ENCODE measurements at regions not wholly inside any gene's neighbourhood (a gene's known extent, or its start where the extent isn't known, plus 50 kb on each side); places are given as distances from the start of the nearest gene placed in this dataset.
A peak's percentile ranks its signal among the peaks of the same experiment; 100 is the strongest.

DNA sequence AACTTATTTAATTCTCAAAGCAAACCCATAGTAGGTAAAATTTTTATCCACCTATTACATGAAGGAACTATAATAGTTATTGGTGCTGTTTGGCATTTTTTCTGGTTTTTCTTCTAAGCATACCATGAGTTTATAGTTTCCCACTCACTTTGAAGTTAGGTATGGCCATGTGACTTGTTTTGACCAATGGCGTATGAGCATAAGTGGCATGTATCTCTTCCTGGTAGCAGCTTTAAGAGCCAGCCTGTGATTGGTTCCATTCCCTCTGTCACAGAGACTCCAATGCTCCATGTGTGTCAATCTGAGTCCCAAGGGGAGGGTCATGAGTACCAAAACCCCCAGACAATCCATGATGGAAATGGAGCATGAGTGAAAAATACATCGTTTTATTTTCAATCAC is 282.9 kb upstream of the N4BP1 start:
- no peak for DNase-seq (ENCODE audit: low read depth)

DNA sequence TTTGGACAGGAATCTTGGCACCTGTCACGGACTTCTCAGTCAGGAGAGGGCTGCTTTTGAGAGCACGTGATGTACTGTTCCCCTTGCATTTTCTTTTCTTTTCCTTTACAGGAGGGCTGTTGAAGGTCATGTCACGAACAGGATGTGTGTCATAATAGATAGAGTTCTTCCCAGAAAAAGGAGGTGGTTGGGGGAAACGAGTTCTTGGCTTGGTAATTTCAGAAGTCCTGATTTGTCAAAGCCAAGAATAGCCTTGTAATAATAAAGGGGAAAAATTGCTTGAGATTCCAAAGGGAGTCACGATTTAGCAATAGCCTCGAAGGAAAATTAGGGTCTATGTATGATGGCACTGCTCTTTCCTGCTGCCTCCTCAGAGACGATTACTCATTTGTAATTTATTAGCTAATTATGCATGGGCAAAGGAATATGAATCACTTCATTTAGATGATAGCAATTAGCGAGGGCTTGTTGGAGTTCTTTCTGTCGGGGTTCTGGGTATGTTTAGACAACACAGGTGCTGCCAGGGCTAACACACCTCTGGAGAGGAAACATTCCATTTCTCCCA is 277.7 kb upstream of the N4BP1 start:
- DNase-seq (ENCODE audit: low read depth): no peak

DNA sequence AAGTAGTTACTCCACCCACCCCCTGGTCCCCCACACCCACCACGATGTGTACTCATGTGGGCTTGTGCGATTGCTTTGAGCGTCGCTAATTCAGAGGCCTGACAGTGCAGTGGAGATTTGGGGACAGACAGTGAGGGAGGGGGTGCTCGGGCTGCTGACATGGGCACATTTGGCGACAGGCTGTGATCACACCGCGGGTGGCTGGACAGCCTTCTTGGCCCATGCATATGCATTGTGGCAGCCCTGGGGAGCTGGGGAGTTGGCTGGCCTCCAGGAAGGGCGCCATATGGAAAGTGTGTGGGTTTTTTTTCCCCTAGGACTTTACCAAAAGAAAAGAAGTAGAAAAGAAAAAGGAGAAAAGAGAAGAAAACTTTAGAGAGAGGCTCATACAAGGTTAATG is 275.5 kb upstream of the N4BP1 start:
- DNase-seq (ENCODE audit: low read depth): no peak

DNA sequence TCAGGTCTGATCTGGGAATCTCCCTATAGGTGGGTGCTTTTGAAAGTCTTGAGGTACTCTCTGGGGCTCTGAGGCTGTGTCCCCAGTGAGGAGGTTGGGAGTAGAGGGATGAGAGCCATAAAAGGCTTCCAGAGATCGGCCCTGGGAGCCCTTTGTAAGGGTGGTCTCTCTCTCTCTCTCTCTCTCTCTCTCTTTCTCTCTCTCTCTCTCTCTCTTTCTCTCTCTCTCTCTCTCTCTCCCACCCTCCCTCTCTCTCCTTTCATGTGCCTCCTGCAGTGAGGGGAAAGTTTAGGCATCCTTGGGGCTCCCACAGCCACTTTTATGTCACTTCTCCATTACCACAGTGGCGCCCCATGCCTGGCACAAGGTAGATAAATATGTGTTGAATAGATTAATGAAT is 271.3 kb upstream of the N4BP1 start:
- DNase-seq (ENCODE audit: low read depth): no peak

DNA sequence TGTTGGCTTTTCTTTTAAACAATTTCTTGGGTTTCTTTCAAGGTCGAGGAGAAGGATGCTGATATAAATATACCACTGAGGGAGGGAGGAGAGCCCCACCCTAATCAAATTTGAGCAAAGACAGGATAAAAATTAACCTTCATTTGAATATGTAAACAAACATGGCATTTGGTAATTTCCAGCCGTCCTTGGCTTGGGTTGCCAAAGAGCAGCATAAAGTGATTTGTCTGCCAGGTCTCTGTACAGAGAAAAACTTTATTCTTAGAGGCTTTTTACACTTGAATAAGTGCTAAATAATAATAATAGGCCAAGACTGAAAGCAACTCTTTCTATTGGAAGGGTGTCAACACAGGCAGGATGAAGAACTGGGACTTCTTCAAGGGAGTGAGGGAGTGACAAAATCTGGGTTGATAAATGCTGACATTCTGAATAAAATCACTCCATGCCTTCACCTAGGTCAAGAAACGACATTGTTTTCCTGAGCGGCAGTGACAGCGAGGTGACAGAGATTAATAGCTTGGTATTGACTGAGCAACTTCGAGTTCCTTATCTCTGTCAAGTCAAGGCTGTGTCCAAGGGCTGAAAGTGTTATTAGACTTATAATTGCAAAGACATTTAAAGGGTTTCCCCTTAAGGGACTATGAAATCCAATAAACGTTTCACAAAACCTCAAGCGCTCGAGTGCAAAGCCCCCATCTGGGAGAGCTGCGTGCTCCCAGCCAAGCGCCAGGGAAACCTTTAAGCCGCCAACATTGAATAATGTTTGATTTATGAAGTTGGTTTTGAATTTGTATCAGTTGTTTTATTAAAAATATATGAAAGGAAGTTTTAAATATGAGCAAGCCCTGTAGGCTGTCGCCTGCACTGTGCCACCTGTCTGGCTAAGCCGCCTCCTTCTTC is 269.5 kb upstream of the N4BP1 start:
- DNase-seq (ENCODE audit: low read depth): no peak

DNA sequence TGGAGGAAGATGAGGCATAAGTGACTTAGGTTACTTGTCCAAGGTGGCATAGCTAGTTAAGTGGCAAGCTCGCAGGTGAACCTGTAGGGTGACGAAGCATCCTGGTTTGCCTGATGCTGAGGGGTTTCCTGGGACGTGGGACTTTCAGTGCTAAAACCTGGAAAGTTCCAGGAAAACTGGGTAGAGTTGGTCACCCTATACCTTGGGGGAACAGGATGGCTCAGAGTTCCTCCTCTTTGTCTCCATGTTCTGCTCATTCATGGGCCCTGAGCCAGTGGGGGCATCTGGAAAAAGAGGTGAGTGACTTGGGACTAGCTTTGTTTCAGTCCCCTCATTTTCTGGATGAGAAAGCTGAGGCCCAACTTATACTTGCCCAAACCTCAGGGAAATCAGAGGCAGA is 268.0 kb upstream of the N4BP1 start:
- DNase-seq (ENCODE audit: low read depth): no peak

DNA sequence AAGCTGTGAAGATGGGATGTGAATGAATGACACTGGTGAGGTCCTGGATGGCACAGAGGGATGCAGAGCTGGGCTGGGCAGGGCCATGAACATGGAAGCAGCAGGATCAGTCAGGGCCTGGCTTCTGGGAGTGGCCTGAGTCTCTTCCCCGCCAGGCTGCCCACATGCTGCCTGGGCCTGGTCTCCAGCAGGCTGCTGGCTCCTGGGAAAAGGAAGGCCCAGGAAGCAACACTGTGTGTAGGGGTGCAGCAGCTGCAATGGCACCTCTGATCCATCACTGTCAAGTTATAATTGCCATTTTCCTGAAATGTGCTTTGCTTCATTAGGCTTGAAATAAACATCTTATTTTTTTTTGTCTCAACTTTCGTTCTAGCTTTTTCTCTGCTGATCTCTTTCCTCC is 260.2 kb upstream of the N4BP1 start:
- DNase-seq (ENCODE audit: low read depth): no peak

DNA sequence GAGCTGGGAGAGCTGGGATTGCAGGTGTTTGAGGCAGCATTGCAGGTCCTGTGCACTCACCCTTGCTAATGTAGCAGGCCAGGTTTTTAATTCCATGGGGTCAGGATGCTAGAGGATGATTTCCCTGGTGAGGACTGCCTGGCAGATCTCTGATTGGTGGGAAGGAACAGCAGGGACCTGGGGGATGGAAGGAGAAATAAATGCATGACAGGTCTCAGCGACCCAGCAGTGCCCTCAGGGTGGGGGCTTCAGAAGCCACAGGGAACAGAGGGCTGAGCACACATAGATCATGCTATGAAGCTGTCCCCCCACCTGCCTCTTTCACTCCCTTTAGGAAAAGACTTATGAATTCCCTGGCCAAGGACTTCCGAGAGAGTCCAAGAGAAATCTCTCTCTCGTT is 255.5 kb upstream of the N4BP1 start:
- no peak for DNase-seq (ENCODE audit: low read depth)

DNA sequence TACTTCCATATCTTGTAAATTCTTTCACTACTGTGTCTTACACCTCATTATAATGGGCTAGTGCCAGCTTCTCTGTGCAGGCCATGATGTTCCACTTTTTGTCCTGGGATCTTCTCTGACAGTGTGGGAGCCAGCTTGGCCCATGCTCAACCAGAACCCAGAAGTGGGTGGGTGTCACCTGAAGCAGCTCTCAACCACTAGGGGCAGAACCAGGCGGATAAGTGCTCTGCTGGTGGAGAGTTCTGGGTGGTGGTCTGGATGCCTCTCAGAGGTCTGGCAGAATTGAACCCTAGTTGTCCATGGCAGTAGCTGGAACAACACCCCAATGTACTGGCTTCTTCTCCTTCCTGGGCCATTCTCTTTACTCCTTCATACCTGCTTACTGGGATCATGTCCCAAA is 254.1 kb upstream of the N4BP1 start:
- DNase-seq (ENCODE audit: low read depth): no peak

DNA sequence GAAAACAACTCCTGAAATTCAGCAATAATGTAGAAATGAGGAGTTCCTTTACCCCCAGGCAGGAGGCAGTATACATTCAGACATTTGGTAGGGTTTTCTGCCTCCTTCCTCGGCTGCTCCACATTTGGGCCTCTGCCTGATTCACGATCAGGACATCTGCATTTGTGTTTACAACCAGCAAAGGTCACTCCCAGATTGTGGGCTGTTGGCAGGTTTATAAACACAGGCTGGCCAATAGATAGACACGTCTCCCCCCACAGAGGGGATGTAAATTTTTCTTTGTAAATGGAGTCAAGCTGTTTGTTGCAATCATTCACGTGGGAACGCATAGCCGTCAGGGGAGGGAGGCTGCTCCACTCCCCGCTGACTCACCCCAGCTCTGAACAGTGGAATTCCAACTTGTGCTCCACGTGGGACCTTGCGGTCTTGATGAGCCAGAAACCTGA is 252.1 kb upstream of the N4BP1 start:
- DNase-seq (ENCODE audit: low read depth): peak; percentile 77

DNA sequence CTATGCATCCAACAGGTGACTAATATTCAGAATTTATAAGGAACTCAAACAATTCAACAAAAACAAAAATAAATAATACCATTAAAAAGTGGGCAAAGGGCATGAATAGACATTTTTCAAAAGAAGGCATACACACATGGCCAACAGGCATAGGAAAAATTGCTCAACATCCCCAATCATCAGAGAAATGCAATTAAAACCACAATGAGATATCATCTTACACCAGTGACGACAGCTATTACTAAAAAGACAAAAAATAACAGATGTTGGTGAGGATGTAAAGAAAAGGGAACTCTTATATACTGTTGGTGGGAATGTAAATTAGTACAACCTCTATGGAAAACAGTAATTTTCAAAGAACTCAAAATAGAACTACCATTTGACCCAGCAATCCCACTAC is 250.4 kb upstream of the N4BP1 start:
- peak; percentile 16 for DNase-seq (ENCODE audit: low read depth)

DNA sequence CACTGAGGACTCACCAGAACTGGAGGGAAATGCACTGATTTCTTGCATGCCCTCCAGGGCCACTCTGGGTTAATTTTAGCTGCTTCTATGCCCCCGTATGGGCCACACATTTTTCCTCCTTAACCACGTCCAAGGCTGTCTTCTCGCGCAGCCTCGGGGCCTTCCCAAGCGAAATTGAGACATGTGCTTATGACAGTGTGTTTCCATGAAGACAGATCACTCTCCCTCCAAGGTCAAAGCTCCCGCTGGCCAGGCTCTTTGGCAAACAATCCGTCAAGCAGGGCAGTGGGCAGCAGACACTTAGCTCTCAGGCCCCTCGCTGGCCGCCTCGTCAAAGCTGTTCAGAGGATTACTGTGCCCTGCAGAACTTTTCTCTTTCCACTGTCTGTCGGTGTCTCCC is 243.0 kb upstream of the N4BP1 start:
- no peak for DNase-seq (ENCODE audit: low read depth)

DNA sequence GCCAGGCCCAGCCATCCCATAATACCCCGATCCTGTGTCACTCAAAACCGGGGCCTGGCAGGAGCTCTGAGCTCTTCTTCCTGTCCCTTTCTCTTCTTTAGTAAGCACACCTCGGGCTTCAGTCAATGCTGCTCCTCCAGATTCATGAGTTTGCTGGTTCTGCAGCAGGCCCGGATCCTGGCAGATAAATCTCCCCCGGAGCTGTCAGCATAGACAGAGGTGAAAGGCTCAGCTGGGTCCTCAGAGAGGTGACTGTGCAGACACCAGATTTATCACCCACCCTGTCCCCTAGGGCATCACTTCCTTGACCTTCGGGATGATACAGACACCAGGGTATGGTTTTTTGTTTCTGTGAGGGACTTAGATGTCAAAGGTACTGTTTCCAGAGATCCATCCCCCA is 242.5 kb upstream of the N4BP1 start:
- DNase-seq (ENCODE audit: low read depth): no peak

DNA sequence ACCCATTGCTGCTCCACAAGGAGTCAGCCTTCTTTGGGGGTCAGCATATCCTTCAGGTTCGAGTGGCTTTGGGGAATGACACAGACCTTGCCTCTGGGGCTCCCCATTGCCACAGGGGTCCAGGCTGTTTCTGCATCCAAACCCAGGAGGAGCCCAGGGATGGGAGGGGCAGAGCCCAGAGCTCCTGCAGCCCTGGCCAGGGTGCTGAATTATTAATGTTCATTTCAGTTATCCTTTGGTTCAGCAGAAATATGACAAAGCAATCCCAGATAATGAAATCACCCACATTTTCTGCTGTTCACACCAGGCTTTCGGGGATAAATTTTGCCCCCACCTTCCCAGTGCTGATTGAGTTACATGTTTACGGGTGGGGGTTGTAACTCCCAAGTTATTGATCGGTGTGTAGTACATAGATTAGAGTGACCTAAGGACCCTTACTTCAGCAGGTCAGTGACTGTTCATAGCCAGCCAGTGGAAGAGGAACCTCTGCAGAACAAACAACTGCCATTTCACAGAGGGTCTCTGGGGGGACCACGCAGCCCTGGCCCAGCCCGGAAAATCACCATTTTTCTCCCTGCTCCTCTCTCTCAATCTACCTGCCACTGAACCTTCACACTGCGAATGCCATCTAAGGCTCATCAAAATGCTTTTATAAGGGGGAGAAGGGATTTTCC is 240.3 kb upstream of the N4BP1 start:
- DNase-seq (ENCODE audit: low read depth): no peak

DNA sequence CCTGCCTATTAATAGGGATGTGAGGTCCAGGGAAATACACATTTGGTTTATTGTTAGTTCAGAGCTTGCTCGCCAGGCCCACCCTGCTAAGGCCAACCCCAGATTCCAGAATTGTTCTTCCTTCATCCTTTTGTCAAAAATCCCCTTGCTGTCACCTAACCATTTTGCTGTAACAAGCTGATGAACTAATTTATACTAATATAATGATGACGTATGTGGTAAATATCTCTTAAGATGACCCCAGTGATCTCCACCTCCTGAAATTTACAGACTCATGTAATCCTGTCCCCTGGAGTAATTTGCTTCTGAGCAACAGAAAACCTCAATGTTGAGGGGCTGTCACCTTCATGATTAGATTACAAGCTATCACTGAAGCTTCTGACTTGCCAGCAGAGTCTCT is 236.3 kb upstream of the N4BP1 start:
- DNase-seq (ENCODE audit: low read depth): no peak

DNA sequence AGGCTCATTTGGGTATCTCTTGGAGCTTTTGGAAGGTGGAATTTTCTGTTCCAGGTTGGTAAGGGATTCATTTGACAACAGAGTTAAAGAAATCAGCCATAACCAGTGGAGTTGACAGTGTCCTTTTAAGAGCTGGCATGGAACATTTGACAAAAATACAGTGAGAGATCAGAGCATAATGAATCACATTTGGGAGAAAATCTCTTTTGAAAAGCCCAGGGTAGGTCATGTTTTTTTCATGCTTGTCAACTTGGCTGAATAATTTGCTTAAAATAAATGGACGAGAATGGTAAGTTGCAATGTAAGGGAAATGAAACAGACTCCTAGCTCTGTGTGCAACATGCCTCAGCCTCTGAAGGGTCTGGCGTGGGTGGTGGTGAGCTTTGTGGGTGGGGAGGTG is 235.3 kb upstream of the N4BP1 start:
- DNase-seq (ENCODE audit: low read depth): no peak

DNA sequence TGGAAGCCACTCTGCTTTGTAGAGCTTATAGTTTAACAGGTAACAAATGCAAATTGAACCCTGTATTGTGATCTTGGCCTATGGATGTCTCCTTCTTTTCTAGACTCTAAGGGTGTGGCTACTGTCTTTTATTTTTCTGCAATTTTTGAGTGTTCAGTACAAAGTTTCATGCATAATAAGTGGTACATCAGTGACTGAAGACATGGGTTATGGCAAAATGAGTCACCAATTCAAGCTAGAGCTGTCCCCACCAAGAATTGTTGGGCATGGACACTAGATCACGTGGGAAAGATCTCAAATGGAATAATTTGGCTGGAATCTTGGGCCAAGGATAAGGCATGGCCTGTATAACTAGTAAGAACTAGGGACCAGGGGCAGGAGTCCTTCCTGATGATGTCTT is 228.4 kb upstream of the N4BP1 start:
- no peak for DNase-seq (ENCODE audit: low read depth)

DNA sequence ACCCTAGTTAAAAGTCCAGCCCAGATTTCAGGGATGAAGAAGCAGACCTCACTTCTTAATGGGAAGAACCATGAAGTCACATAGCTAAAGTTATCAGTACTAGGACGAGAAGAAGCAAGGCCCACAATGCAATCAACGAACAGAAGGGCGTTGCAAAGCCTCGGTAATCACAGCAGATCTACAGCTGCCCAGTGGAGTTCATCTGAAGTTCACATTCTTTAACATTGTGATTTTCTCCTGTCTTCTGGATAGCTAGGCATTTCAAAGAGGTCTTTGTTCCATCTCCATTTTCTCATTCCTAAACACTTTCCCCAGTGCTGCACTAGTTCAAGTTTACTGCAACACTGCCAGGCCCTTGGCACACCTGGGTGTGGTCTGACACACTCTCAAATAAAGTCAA is 226.7 kb upstream of the N4BP1 start:
- no peak for DNase-seq (ENCODE audit: low read depth)

DNA sequence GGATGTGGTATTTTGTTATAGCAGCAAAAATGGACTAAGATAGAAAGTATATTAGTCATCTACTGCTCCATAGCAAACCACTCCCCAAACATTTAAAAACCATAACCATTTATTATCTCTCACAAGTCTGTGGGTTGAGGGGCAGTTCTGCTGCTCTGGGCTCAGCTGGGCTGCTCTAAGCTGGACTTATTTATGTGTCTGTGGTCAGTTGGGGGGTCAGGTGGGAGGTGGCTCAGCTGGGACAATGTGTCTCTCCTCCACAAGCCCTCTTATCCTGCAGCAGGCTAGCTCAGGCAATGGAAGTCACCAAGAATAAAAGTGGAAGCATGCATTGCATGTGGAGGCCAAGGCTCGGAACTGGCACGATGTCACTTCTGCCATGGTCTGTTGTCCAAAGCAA is 226.1 kb upstream of the N4BP1 start:
- no peak for DNase-seq (ENCODE audit: low read depth)

DNA sequence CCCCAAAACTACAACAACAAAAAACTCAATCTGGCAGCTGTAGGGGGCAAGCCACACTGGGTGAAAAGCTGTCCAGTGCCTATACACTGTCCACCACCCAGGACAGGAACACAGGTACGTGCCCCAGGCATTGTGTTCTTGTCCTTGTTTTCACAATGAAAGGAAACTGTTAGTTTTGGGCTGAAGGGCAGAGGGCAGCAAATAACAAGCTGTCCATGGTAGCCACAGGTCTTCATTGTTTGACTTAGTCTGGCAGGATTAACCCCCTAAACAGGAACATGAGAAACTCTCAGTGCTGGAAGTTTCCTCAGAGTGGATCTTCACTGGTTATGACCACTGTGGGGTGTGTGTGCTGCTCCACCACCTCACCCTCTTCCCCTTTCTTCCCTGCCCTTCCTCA is 224.6 kb upstream of the N4BP1 start:
- DNase-seq (ENCODE audit: low read depth): no peak

DNA sequence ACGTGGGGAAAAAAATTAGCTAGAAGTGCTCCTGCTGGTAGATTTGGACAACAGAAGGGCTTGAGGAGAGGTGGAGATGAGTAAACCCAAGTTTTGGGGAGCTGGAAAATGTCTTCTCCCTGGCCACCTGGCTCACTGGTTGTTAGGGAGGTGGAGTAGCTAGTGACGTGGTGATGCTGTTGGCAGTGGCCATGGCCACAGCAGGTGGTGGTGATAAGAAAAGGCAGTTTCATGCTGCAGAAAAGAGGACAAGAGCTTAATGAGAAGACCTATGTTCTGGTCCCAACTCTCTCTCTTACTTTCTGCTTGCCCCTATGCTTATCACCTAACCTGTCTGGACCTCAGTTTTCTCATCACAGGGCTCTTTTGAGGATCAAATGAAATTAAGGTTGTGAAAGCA is 223.5 kb upstream of the N4BP1 start:
- DNase-seq (ENCODE audit: low read depth): no peak

DNA sequence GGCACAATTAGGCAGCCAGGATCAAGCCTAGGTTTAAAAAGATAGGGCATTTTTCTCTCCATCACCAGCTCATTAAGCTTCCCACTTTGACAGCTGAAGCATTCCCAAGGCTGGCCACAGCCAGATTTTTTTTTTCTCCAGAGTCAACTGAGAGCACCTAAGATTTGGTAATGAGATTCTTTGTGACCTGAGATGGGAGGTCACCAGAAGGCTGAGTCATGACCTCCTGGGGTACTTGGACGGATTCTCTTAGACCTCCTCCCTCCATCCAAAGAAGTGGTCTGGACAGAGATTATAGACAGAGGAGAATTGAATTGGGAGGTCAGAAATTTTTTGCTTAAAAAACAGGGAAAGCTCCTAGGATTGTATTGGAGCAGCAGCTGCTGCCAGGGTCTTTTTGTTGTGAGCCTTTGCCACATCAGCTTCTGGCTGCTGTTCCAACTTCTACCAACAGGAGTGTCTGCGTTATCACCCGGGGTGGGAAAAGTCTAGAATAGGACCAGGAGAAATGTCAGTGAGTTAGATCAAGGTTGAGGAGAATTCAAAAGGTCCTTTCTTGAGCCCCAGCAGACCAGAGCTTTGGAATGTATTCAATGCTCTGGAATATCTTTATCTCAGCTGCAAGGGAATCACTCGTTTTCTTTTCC is 221.2 kb upstream of the N4BP1 start:
- no peak for DNase-seq (ENCODE audit: low read depth)
